ENCODE measurements at regions not wholly inside any gene's neighbourhood (a gene's known extent, or its start where the extent isn't known, plus 50 kb on each side); places are given as distances from the start of the nearest gene placed in this dataset.
"Not testable (repeated sequence)": the region's sequence is repeated elsewhere in the genome, so short reads cannot be mapped to it uniquely, and the experiment has no call there.

- DNase-seq (ENCODE audit: low read depth in 3 of 3, low spot score in 2 of 3), result no peak
Measured at GRCh38 chr4:66351761-66352160, 681.5 kb upstream of the EPHA5 start.

GRCh38 chr4:66340286-66340893 is 670.1 kb upstream of the EPHA5 start:
- no peak for DNase-seq (ENCODE audit: low read depth in 3 of 3, low spot score in 2 of 3)

- DNase-seq (ENCODE audit: low read depth in 3 of 3, low spot score in 2 of 3), result no peak
Measured at GRCh38 chr4:66339007-66339406, 668.7 kb upstream of the EPHA5 start.

GRCh38 chr4:66331761-66332160 is 661.5 kb upstream of the EPHA5 start:
- no peak for DNase-seq (ENCODE audit: low read depth in 3 of 3, low spot score in 2 of 3)

GRCh38 chr4:66330125-66330524 is 659.8 kb upstream of the EPHA5 start:
- no peak for DNase-seq (ENCODE audit: low read depth in 3 of 3, low spot score in 2 of 3)

- DNase-seq (ENCODE audit: low read depth in 3 of 3, low spot score in 2 of 3), result no peak
Measured at GRCh38 chr4:66328803-66329574, 658.7 kb upstream of the EPHA5 start.

- no peak for DNase-seq (ENCODE audit: low read depth in 3 of 3, low spot score in 2 of 3)
Measured at GRCh38 chr4:66307641-66308438, 637.6 kb upstream of the EPHA5 start.

GRCh38 chr4:66300336-66300934 is 630.1 kb upstream of the EPHA5 start:
- DNase-seq (ENCODE audit: low read depth in 3 of 3, low spot score in 2 of 3), result no peak

GRCh38 chr4:66298569-66298968 is 628.3 kb upstream of the EPHA5 start:
- no peak for DNase-seq (ENCODE audit: low read depth in 3 of 3, low spot score in 2 of 3)

GRCh38 chr4:66297703-66298102 is 627.4 kb upstream of the EPHA5 start:
- no peak for DNase-seq (ENCODE audit: low read depth in 3 of 3, low spot score in 2 of 3)

- DNase-seq (ENCODE audit: low read depth in 3 of 3, low spot score in 2 of 3), result no peak
Measured at GRCh38 chr4:66294638-66295037, 624.3 kb upstream of the EPHA5 start.

- no peak for DNase-seq (ENCODE audit: low read depth in 3 of 3, low spot score in 2 of 3)
Measured at GRCh38 chr4:66284991-66285451, 614.7 kb upstream of the EPHA5 start.

- DNase-seq (ENCODE audit: low read depth in 3 of 3, low spot score in 2 of 3), result no peak
Measured at GRCh38 chr4:66279084-66279483, 608.8 kb upstream of the EPHA5 start.

GRCh38 chr4:66275411-66276038 is 605.2 kb upstream of the EPHA5 start:
- no peak for DNase-seq (ENCODE audit: low read depth in 3 of 3, low spot score in 2 of 3)

GRCh38 chr4:66273110-66273509 is 602.8 kb upstream of the EPHA5 start:
- no peak for DNase-seq (ENCODE audit: low read depth in 3 of 3, low spot score in 2 of 3)

GRCh38 chr4:66270356-66270755 is 600.1 kb upstream of the EPHA5 start:
- DNase-seq (ENCODE audit: low read depth in 3 of 3, low spot score in 2 of 3), result not testable (repeated sequence)

- not testable (repeated sequence) for DNase-seq (ENCODE audit: low read depth in 3 of 3, low spot score in 2 of 3)
Measured at GRCh38 chr4:66266554-66266953, 596.3 kb upstream of the EPHA5 start.

GRCh38 chr4:66266035-66266434 is 595.7 kb upstream of the EPHA5 start:
- DNase-seq (ENCODE audit: low read depth in 3 of 3, low spot score in 2 of 3), result no peak

GRCh38 chr4:66252291-66252690 is 582.0 kb upstream of the EPHA5 start:
- DNase-seq (ENCODE audit: low read depth in 3 of 3, low spot score in 2 of 3), result no peak

- no peak for DNase-seq (ENCODE audit: low read depth in 3 of 3, low spot score in 2 of 3)
Measured at GRCh38 chr4:66246643-66247042, 576.4 kb upstream of the EPHA5 start.

GRCh38 chr4:66235876-66236275 is 565.6 kb upstream of the EPHA5 start:
- no peak for DNase-seq (ENCODE audit: low read depth in 3 of 3, low spot score in 2 of 3)
